ENCODE measurements at regions not wholly inside any gene's neighbourhood (a gene's known extent, or its start where the extent isn't known, plus 50 kb on each side); places are given as distances from the start of the nearest gene placed in this dataset.

DNA sequence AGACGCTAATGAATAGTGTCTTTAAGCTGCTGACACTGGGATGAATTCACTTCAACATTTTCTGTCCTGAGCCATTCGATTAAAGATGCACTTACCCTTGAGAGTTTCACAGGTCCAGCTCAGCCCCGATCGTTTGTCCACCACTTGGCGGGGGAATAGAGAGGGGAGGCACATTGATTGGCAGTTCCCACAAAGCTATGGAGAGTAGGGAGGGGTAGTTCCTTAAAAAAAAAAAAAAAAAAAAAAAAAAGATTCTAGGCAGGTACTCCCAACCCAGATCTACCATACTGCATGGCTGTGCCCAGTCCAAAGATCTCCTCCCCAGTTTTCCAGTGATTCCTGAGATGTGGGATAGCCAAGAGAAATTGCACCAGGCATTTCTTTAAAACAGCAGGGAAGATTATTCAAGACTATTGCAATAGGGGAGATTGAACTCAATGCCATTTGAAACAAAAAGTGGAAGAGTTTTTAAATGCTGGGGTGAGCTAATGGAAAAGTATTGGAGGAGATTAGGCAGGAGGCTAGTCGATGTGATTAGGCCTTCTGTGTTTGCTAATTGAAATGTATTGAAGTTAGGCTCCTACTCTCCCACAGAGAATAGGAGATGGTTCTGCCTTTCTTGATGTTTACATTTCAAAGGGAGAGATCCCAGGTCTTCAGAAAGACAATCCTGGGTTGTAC is 2217.4 kb upstream of the WWC1 start:
- no peak overlapping the region for H3K4me3 ChIP-seq (ENCODE audit: low read depth, low read length)
- no peaks in the 10 kb centered on the region for H3K36me3 ChIP-seq (ENCODE audit: control insufficient read depth, insufficient read depth, low read length)
- FAIRE-seq (no peak), DNase-seq (ENCODE audit: low read depth) (no peak)
- H3K27me3 ChIP-seq (ENCODE audit: control insufficient read depth, insufficient read depth, low read length) = no peaks in the 10 kb centered on the region
- TF ChIP-seq, protein P1, sequence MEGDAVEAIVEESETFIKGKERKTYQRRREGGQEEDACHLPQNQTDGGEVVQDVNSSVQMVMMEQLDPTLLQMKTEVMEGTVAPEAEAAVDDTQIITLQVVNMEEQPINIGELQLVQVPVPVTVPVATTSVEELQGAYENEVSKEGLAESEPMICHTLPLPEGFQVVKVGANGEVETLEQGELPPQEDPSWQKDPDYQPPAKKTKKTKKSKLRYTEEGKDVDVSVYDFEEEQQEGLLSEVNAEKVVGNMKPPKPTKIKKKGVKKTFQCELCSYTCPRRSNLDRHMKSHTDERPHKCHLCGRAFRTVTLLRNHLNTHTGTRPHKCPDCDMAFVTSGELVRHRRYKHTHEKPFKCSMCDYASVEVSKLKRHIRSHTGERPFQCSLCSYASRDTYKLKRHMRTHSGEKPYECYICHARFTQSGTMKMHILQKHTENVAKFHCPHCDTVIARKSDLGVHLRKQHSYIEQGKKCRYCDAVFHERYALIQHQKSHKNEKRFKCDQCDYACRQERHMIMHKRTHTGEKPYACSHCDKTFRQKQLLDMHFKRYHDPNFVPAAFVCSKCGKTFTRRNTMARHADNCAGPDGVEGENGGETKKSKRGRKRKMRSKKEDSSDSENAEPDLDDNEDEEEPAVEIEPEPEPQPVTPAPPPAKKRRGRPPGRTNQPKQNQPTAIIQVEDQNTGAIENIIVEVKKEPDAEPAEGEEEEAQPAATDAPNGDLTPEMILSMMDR (IDR thresholded peaks at IDR 0.05; ENCODE audit: insufficient read depth, low read length, severe bottlenecking) = no peak

- FAIRE-seq = no peak
Measured at GRCh38 chr5:166074582-166075481, 2216.6 kb upstream of the WWC1 start.

DNA sequence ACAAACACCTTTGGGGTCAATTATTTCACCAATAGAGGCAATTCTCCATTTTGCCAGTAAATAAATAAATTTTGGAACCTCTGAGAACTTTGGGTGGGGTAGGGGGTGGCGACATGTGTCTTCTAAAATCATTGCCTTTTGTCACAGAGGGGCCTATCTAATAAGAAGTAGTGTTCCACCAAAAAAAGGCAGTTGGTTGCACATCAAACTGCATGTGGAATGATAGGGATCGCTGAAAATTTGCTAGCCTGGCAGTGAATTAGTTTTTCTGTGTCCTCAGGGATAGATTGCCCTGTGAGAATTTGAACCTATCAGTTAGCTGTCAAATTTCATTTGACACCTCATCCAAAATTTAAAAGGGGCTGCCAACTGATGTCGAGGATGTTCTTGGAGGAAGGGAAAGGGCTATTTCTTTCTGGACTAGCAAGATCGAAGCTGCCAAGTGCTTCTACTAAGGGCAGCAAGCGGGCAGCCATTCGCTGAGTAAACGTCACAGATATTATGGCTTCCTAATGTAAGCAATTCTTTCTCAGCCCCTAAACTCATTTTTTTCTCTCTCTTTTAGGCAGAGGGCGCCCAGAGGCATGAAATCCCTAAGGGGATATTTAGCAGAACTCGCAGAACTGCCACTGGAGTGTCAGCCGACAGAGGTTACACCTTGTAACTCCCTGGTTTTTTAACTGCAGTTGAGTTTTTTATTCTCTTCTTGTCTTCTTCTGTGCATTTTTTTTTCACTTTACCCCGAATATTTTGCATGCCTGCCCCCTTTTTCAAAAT is 2208.1 kb upstream of the WWC1 start:
- TF ChIP-seq, protein P1 (IDR thresholded peaks at IDR 0.05; ENCODE audit: insufficient read depth, low read length, severe bottlenecking) = no peak
- Histone ChIP-seq H3K36me3 (ENCODE audit: control insufficient read depth, insufficient read depth, low read length) (no peaks in the 10 kb centered on the region), H3K27me3 (ENCODE audit: control insufficient read depth, insufficient read depth, low read length) (no peaks in the 10 kb centered on the region), H3K4me3 (ENCODE audit: low read depth, low read length) (no peak overlapping the region)
- FAIRE-seq = no peak
- DNase-seq (ENCODE audit: low read depth) = no peak

More at GRCh38 chr5:166074582-166075481, 2216.6 kb upstream of the WWC1 start:
- no peaks in the 10 kb centered on the region for H3K36me3 ChIP-seq (ENCODE audit: control insufficient read depth, insufficient read depth, low read length)
- TF ChIP-seq, protein P1 (IDR thresholded peaks at IDR 0.05; ENCODE audit: insufficient read depth, low read length, severe bottlenecking) = no peak
- no peak overlapping the region for H3K4me3 ChIP-seq (ENCODE audit: low read depth, low read length)
- DNase-seq (ENCODE audit: low read depth) = no peak
- no peaks in the 10 kb centered on the region for H3K27me3 ChIP-seq (ENCODE audit: control insufficient read depth, insufficient read depth, low read length)

GRCh38 chr5:166086568-166086967 is 2204.9 kb upstream of the WWC1 start:
- Histone ChIP-seq H3K36me3 (ENCODE audit: control insufficient read depth, insufficient read depth, low read length) (no peaks in the 10 kb centered on the region), H3K27me3 (ENCODE audit: control insufficient read depth, insufficient read depth, low read length) (no peaks in the 10 kb centered on the region), H3K4me3 (ENCODE audit: low read depth, low read length) (no peak overlapping the region)
- DNase-seq (ENCODE audit: low read depth) (no peak), FAIRE-seq (no peak)
- TF ChIP-seq, protein P1 (IDR thresholded peaks at IDR 0.05; ENCODE audit: insufficient read depth, low read length, severe bottlenecking) = no peak

DNA sequence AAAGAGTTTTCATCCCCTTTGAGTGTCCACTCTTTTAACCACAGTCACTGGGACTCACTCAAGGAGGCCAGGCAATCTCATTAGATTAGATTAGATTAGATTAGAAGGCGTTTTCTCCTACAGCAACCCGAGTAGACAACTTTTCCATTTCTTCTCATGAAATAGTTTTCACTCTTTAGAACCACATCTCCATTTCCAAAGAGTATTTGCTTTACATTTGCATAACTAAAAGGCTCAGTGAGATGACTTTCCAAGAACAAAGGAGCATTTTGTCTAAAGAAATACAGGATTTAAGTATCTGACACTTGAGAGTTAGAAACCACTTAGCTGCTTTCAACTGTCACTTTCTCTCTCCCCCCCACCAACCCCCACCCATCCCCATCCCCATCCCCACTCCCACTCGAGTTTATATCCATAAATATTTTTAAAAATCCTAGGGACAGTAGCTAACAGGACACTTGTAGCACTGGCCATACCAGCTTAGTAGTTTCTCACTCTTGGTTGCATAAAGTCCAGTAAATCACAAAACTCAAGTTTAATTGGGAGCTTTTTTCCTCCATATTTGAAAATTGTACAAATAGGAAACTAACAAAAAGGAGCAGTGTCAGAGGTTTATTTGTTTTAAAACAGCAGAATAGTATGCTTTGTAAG is 2202.9 kb upstream of the WWC1 start:
- no peaks in the 10 kb centered on the region for H3K36me3 ChIP-seq (ENCODE audit: control insufficient read depth, insufficient read depth, low read length)
- FAIRE-seq = no peak
- no peak for DNase-seq (ENCODE audit: low read depth)
- H3K4me3 ChIP-seq (ENCODE audit: low read depth, low read length) = no peak overlapping the region
- TF ChIP-seq, protein P1 (IDR thresholded peaks at IDR 0.05; ENCODE audit: insufficient read depth, low read length, severe bottlenecking) = no peak
- H3K27me3 ChIP-seq (ENCODE audit: control insufficient read depth, insufficient read depth, low read length) = no peaks in the 10 kb centered on the region

Measured in bronchial epithelial cell (primary cell).